Middle frontal gyrus (tissue), 1 donor: ENCODE measurements at regions not wholly inside any gene's neighbourhood (a gene's known extent, or its start where the extent isn't known, plus 50 kb on each side); places are given as distances from the start of the nearest gene placed in this dataset.
"Not testable (repeated sequence)": the region's sequence is repeated elsewhere in the genome, so short reads cannot be mapped to it uniquely, and the experiment has no call there.

Source experiments
- DNase-seq: peaks from one replicate; pipeline ENCODE4 v3.0.0-alpha.2; 2015; ENCODE audit warnings: low spot score; ENCODE audit errors: extremely low spot score

GRCh38 chr4:188282471-188283232, 143.4 kb downstream of the TRIML1 start:
- DNase-seq: no peak

GRCh38 chr4:188287169-188287894, 148.1 kb downstream of the TRIML1 start:
- DNase-seq: no peak

GRCh38 chr4:188289531-188290125, 150.4 kb downstream of the TRIML1 start:
- no peak for DNase-seq

GRCh38 chr4:188295899-188296298, 156.7 kb downstream of the TRIML1 start:
- DNase-seq: no peak

- no peak for DNase-seq
Observed at GRCh38 chr4:188296331-188296730, 157.1 kb downstream of the TRIML1 start.

GRCh38 chr4:188297873-188298272, 158.6 kb downstream of the TRIML1 start:
- no peak for DNase-seq

GRCh38 chr4:188299161-188299560, 159.9 kb downstream of the TRIML1 start:
- no peak for DNase-seq

GRCh38 chr4:188300385-188300784, 161.1 kb downstream of the TRIML1 start:
- no peak for DNase-seq

GRCh38 chr4:188305690-188306089, 166.4 kb downstream of the TRIML1 start:
- DNase-seq: no peak

- DNase-seq: no peak
Observed at GRCh38 chr4:188307591-188307990, 168.3 kb downstream of the TRIML1 start.

- DNase-seq: no peak
Observed at GRCh38 chr4:188308142-188308541, 168.9 kb downstream of the TRIML1 start.

GRCh38 chr4:188316391-188316790, 177.2 kb downstream of the TRIML1 start:
- DNase-seq: no peak

GRCh38 chr4:188328966-188329365, 189.7 kb downstream of the TRIML1 start:
- DNase-seq: no peak

GRCh38 chr4:188329521-188329920, 190.3 kb downstream of the TRIML1 start:
- DNase-seq: no peak

GRCh38 chr4:188332265-188332664, 193.0 kb downstream of the TRIML1 start:
- no peak for DNase-seq

GRCh38 chr4:188336891-188337290, 197.7 kb downstream of the TRIML1 start:
- DNase-seq: no peak

- no peak for DNase-seq
Observed at GRCh38 chr4:188341428-188341827, 202.2 kb downstream of the TRIML1 start.

GRCh38 chr4:188346171-188346809, 207.0 kb downstream of the TRIML1 start:
- DNase-seq: no peak

- DNase-seq: no peak
Observed at GRCh38 chr4:188347339-188347738, 208.1 kb downstream of the TRIML1 start.

GRCh38 chr4:188349569-188349968, 210.3 kb downstream of the TRIML1 start:
- DNase-seq: not testable (repeated sequence)

- DNase-seq: no peak
Observed at GRCh38 chr4:188363196-188363595, 224.0 kb downstream of the TRIML1 start.

GRCh38 chr4:188370777-188371176, 231.5 kb downstream of the TRIML1 start:
- no peak for DNase-seq
